IPS DF 19.7 (cell line): ENCODE measurements at regions not wholly inside any gene's neighbourhood (a gene's known extent, or its start where the extent isn't known, plus 50 kb on each side); places are given as distances from the start of the nearest gene placed in this dataset.
"Not testable (repeated sequence)": the region's sequence is repeated elsewhere in the genome, so short reads cannot be mapped to it uniquely, and the experiment has no call there.

Experiments
- DNase-seq: peaks from one replicate; pipeline ENCODE4 v3.0.0-alpha.2; 2013; ENCODE audit warnings: low read depth, low spot score

GRCh38 chr2:111529022-111529421, 355.0 kb downstream of the ANAPC1 start:
- DNase-seq = not testable (repeated sequence)

- DNase-seq = not testable (repeated sequence)
Measured at GRCh38 chr2:111530239-111530965, 353.6 kb downstream of the ANAPC1 start.

- not testable (repeated sequence) for DNase-seq
Measured at GRCh38 chr2:111532682-111533556, 351.1 kb downstream of the ANAPC1 start.

- DNase-seq = not testable (repeated sequence)
Measured at GRCh38 chr2:111533557-111534247, 350.3 kb downstream of the ANAPC1 start.

- DNase-seq = no peak
Measured at GRCh38 chr2:111534910-111535352, 349.1 kb downstream of the ANAPC1 start.

GRCh38 chr2:111535404-111535803, 348.6 kb downstream of the ANAPC1 start:
- DNase-seq = no peak

- DNase-seq = no peak
Measured at GRCh38 chr2:111537078-111537655, 346.8 kb downstream of the ANAPC1 start.

GRCh38 chr2:111539991-111540390, 344.0 kb downstream of the ANAPC1 start:
- not testable (repeated sequence) for DNase-seq

GRCh38 chr2:111542120-111542774, 341.7 kb downstream of the ANAPC1 start:
- not testable (repeated sequence) for DNase-seq

- DNase-seq = not testable (repeated sequence)
Measured at GRCh38 chr2:111544006-111544405, 340.0 kb downstream of the ANAPC1 start.

GRCh38 chr2:111545723-111546431, 338.1 kb downstream of the ANAPC1 start:
- DNase-seq = not testable (repeated sequence)

- DNase-seq = not testable (repeated sequence)
Measured at GRCh38 chr2:111546578-111546977, 337.4 kb downstream of the ANAPC1 start.

- not testable (repeated sequence) for DNase-seq
Measured at GRCh38 chr2:111549174-111549573, 334.8 kb downstream of the ANAPC1 start.

GRCh38 chr2:111551428-111551827, 332.6 kb downstream of the ANAPC1 start:
- DNase-seq = not testable (repeated sequence)

GRCh38 chr2:111552625-111553024, 331.4 kb downstream of the ANAPC1 start:
- not testable (repeated sequence) for DNase-seq

GRCh38 chr2:111559301-111559700, 324.7 kb downstream of the ANAPC1 start:
- not testable (repeated sequence) for DNase-seq

GRCh38 chr2:111559814-111560213, 324.2 kb downstream of the ANAPC1 start:
- DNase-seq = not testable (repeated sequence)

- DNase-seq = not testable (repeated sequence)
Measured at GRCh38 chr2:111566068-111566467, 317.9 kb downstream of the ANAPC1 start.

- DNase-seq = not testable (repeated sequence)
Measured at GRCh38 chr2:111567233-111567632, 316.8 kb downstream of the ANAPC1 start.
